GM10266 (cell line): ENCODE measurements at regions not wholly inside any gene's neighbourhood (a gene's known extent, or its start where the extent isn't known, plus 50 kb on each side); places are given as distances from the start of the nearest gene placed in this dataset.

Source experiments
- DNase-seq: peaks from one replicate; pipeline ENCODE4 v3.0.0; 2012; ENCODE audit errors: extremely low spot score
- CTCF ChIP-seq: IDR thresholded peaks from 2 replicates; pipeline ENCODE4 v1.5.1; 2012; ENCODE audit warnings: mild to moderate bottlenecking, low read depth; ENCODE audit not compliant: control insufficient read depth, insufficient read depth; ENCODE audit errors: missing control alignments

DNA sequence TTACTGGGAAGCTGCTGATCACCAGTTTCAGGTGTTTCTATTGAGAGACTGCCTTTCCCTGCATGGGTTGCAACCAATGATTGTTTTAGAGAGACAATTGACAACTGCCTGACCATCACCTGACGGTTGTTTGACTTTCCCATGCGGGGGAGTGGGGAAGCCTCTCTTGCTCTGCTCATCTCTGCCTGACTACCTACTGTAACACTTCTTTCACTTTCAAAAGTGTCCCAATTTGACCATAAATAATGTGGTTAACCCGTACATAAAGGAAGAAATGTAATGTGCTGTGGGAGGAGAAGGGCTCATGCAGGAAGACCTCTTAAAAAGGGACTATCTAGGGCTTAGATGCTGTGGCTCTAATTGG, 122.1 kb upstream of the PHACTR1 start:
- no peak for DNase-seq
- no peak for TF ChIP-seq CTCF

DNA sequence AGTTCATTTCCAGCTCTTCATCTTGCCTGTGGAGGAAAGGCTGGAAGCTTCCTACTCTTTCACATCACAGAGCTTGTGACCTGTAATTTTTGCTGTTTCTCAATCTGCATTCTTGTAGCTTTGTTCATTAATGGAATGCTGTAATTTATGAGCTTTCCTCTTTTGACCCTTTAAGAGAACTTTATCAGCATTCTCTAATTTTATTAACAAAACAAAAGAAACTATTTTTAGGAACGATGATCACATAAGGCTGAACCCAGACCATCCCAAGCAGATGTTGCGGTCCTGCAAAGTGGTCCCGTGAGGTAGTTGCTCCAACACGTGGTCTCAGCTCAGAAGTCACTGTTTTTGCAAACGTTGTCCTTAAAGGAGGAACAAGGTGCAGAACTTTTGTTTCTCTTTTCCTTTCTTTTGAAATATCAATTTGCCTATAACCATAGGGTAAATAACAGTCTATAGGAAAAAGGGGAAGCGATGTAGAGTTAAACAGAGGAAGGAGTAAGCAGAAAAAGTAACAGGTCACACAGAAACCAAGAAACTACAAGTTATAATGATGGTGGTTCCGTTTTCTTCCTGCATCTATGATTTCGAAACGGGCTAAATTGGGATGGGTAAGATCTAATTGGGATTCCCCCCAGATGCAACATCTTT, 121.3 kb upstream of the PHACTR1 start:
- no peak for DNase-seq
- no peak for TF ChIP-seq CTCF

- DNase-seq: no peak
- TF ChIP-seq CTCF: no peak
Observed at GRCh38 chr6:12596731-12597130, 119.8 kb upstream of the PHACTR1 start.

- no peak for TF ChIP-seq CTCF
- DNase-seq: no peak
Observed at GRCh38 chr6:12598919-12599318, 117.6 kb upstream of the PHACTR1 start.

GRCh38 chr6:12601881-12602280, 114.7 kb upstream of the PHACTR1 start:
- TF ChIP-seq CTCF: no peak
- no peak for DNase-seq

DNA sequence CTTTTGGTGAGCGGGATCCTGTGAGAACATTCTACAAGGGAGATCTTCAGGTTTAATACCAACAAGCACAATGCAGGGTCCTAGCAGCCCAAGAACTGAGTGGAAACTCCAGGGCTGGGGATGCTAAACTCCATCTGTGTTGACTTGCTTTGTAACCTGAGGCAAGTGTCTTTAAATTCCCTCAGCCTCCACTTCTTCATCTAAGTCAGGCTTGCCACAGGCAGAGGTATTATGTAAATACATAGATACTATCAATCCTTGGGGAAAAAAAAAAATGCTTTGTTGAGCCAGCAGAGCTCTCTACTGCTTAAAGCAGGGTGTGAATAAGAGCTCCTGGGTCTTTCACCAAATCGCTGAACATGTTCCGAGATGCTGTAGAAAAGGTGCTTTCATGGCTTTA, 114.2 kb upstream of the PHACTR1 start:
- TF ChIP-seq CTCF: no peak
- no peak for DNase-seq

GRCh38 chr6:12602951-12603672, 113.5 kb upstream of the PHACTR1 start:
- peak; percentile 18 for DNase-seq
- TF ChIP-seq CTCF: peak; percentile 52
